AG04449 (cell line): ENCODE measurements at regions not wholly inside any gene's neighbourhood (a gene's known extent, or its start where the extent isn't known, plus 50 kb on each side); places are given as distances from the start of the nearest gene placed in this dataset.
A peak's percentile ranks its signal among the peaks of the same experiment; 100 is the strongest.

ENCODE experiments used
- CTCF ChIA-PET: fragments of 350-600 bp; formaldehyde crosslinking; extraction: SDS; loops from one replicate; lab custom pipeline; 2021; ENCODE audit warnings: antibody characterized with exemption; lab: Yijun Ruan, JAX
- POLR2A ChIA-PET: fragments of 400-600, 350-600 bp; formaldehyde crosslinking; extraction: SDS; loops from one replicate; lab custom pipeline; 2020; ENCODE audit warnings: antibody characterized with exemption, inconsistent platforms; lab: Yijun Ruan, JAX
- DNase-seq: peaks from one replicate; pipeline ENCODE4 v3.0.0-alpha.2; 2010; ENCODE audit warnings: low read depth, low spot score
- H3K4me3 ChIP-seq: 2 replicates; pipeline ENCODE4 v1.5.1; 2011; ENCODE audit warnings: low read depth, mild to moderate bottlenecking, control low read depth, low read length
- TF ChIP-seq, protein P1 (sequence below): IDR thresholded peaks from one replicate; pipeline ENCODE4 v1.5.1; 2011; ENCODE audit warnings: mild to moderate bottlenecking, moderate library complexity, low read length, control low read depth, inconsistent platforms; ENCODE audit not compliant: insufficient read depth; ENCODE audit errors: missing control alignments

DNA sequence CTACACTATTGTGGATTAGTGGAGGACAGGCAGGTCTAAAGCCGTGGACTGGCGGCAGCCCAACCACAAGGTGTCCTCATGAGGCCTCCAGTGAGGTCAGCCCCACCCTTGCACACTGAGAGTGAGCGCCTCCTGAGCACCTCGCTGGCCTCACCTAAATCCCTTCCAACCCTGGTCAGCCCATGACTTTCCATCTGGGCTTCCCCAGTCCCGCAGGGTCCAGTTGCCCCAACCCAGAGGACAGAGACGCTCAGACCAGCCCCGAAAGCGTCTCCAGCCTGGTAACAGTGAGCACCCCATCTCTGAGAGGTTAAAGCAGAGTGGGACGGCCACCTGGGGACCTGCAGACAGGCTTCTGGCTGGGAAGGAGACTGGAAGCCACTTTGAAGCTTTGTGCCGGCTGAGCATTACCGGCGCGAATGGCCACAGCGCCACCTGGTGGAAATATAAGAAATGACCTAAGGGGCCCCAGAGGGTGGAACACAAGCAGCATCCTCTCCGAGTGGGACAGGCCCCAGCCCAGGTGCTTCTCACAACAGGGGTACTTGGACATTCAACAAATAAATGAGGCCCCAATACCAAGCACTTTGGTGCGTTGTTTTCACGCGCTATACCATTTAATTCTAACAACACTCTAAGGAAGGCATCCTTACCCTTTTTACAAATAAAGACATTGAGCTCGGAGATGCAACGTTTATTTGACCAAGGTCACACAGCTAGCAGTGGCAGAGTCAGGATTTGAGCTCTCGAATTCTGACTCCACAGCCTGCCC, 65.7 kb upstream of the TOP1 start:
- ChIA-PET POLR2A (no interaction called here), CTCF (interaction anchor here (0.6 to 6.0 kb wide), 52 partner anchors 10 to 1912 kb away, joined by 3 to 48 read pairs (median 5); partner anchors contain the start of genes LPIN3 and MAFB)
- DNase-seq, result no peak
- TF ChIP-seq, protein P1, sequence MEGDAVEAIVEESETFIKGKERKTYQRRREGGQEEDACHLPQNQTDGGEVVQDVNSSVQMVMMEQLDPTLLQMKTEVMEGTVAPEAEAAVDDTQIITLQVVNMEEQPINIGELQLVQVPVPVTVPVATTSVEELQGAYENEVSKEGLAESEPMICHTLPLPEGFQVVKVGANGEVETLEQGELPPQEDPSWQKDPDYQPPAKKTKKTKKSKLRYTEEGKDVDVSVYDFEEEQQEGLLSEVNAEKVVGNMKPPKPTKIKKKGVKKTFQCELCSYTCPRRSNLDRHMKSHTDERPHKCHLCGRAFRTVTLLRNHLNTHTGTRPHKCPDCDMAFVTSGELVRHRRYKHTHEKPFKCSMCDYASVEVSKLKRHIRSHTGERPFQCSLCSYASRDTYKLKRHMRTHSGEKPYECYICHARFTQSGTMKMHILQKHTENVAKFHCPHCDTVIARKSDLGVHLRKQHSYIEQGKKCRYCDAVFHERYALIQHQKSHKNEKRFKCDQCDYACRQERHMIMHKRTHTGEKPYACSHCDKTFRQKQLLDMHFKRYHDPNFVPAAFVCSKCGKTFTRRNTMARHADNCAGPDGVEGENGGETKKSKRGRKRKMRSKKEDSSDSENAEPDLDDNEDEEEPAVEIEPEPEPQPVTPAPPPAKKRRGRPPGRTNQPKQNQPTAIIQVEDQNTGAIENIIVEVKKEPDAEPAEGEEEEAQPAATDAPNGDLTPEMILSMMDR, result peak; percentile 63
- no peak overlapping the region for H3K4me3 ChIP-seq

GRCh38 chr20:40963505-40963845, 65.1 kb upstream of the TOP1 start:
- DNase-seq, result no peak
- TF ChIP-seq, protein P1, result no peak
- ChIA-PET POLR2A (no interaction called here), CTCF (interaction anchor here (0.8 to 6.0 kb wide), 49 partner anchors 10 to 1855 kb away, joined by 3 to 48 read pairs (median 5); partner anchors contain the start of genes LPIN3 and MAFB)
- H3K4me3 ChIP-seq, result no peak overlapping the region

DNA sequence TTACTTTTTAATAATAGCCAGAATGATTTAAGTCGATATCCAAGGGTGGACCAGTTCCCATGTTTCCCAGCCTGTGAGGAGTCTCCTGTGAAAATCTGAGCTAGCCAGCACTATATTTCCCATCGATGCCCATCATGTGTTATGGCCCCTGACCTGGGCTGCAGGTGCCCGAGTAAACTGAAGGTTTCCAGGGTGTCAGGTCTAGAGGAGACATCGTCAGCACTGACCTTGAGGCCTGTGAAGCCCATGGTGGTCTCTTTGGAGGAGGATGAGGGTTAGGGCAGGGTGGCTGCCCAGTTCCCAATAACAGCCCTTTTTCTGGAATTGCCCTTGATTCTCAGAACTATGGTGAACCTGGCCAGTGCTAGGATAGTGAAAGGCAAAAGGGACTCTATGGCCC, 63.0 kb upstream of the TOP1 start:
- ChIA-PET CTCF (interaction anchor here (0.6 to 6.0 kb wide), 14 partner anchors 13 to 1700 kb away, joined by 3 to 182 read pairs (median 4); no protein-coding TSS in a partner anchor), POLR2A (no interaction called here)
- TF ChIP-seq, protein P1, result no peak
- no peak overlapping the region for H3K4me3 ChIP-seq
- DNase-seq, result no peak

DNA sequence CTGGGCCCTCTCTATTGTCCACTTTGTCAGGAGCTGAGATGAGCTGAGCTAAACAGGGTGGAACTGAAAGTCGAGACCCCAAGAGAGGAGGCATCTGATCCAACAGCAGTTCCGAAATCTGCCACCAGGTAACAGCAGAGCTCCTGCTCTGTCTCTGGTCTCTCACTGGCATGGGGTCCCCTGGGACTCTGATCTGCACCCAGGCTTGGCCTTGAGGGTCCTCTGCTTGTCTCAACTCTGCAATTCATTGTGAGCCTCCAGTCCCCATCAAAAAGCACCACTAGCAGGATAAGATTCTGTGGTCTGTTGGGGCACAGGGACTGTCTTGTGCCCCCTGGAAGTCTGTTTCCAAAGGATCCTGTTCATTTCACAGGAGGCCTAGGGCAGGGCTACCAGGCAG, 62.5 kb upstream of the TOP1 start:
- ChIA-PET POLR2A (no interaction called here), CTCF (interaction anchor here (0.6 to 6.0 kb wide), 13 partner anchors 13 to 1700 kb away, joined by 3 to 182 read pairs (median 4); no protein-coding TSS in a partner anchor)
- TF ChIP-seq, protein P1, result peak; percentile 31
- no peak for DNase-seq
- H3K4me3 ChIP-seq, result no peak overlapping the region

- CTCF ChIA-PET, result interaction anchor here (0.6 to 6.0 kb wide), 13 partner anchors 14 to 1701 kb away, joined by 3 to 182 read pairs (median 4); no protein-coding TSS in a partner anchor
- no peak for DNase-seq
- POLR2A ChIA-PET, result no interaction called here
These were observed 62.0 kb upstream of the TOP1 start for GRCh38 chr20:40966516-40967185.

More at GRCh38 chr20:40966516-40967185, 62.0 kb upstream of the TOP1 start:
- no peak overlapping the region for H3K4me3 ChIP-seq
- TF ChIP-seq, protein P1, result no peak
